ENCODE measurements at regions not wholly inside any gene's neighbourhood (a gene's known extent, or its start where the extent isn't known, plus 50 kb on each side); places are given as distances from the start of the nearest gene placed in this dataset.

- no peak for TF ChIP-seq CTCF (IDR thresholded peaks at IDR 0.05)
- TF ChIP-seq POLR2A (IDR thresholded peaks at IDR 0.05) = no peak
Measured at GRCh38 chr2:523698-524270, 153.4 kb downstream of the TMEM18 start.
